WERI-Rb-1 (cell line): ENCODE measurements at regions not wholly inside any gene's neighbourhood (a gene's known extent, or its start where the extent isn't known, plus 50 kb on each side); places are given as distances from the start of the nearest gene placed in this dataset.

Source experiments
- DNase-seq: peaks from one replicate; pipeline ENCODE4 v3.0.0-alpha.2; 2020
- H3K27ac ChIP-seq: fragments of 250-450 bp; sonication (Bioruptor Pico); 2 replicates; pipeline ENCODE4 v1.5.1; 2020; ENCODE audit warnings: mild to moderate bottlenecking, moderate library complexity
- H3K27me3 ChIP-seq: fragments of 250-450 bp; sonication (Bioruptor Pico); 2 replicates; pipeline ENCODE4 v1.5.1; 2021; ENCODE audit warnings: mild to moderate bottlenecking, low read depth, moderate library complexity; ENCODE audit not compliant: insufficient read depth, severe bottlenecking
- H3K36me3 ChIP-seq: fragments of 250-450 bp; sonication (Bioruptor Pico); 2 replicates; pipeline ENCODE4 v1.5.1; 2020; ENCODE audit warnings: mild to moderate bottlenecking, moderate library complexity
- H3K4me3 ChIP-seq: 2 replicates; pipeline ENCODE4 v1.5.1; 2011; ENCODE audit warnings: low read depth, mild to moderate bottlenecking, control low read depth, low read length
- H3K9me3 ChIP-seq: fragments of 250-450 bp; sonication (Bioruptor Pico); 2 replicates; pipeline ENCODE4 v1.5.1; 2021; ENCODE audit warnings: mild to moderate bottlenecking, moderate library complexity; ENCODE audit not compliant: severe bottlenecking
- CTCF ChIP-seq: IDR thresholded peaks from 2 replicates; pipeline ENCODE4 v1.5.1; 2011; ENCODE audit warnings: low read depth, mild to moderate bottlenecking, control low read depth, inconsistent platforms, low read length

GRCh38 chr13:87123987-87124784 lies 547.0 kb upstream of the SLITRK5 start:
- Histone ChIP-seq H3K4me3 (no peak overlapping the region), H3K36me3 (no peaks in the 10 kb centered on the region), H3K27me3 (no peaks in the 10 kb centered on the region), H3K9me3 (no peaks in the 10 kb centered on the region), H3K27ac (no peak overlapping the region)
- no peak for DNase-seq
- no peak for TF ChIP-seq CTCF

DNA sequence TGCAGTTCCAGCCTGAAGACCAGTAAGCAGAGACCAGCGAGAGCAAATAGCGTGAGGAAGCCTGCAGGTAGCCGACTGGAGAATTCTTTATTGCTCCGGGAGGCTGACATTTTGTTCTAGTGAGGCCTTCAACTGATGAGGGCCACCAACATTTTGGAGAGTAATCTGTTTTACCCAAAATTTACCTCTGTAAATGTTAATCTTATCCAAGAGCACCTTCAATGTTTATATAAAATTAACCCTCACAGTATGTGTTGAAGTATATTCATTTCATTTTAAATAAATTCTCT lies 546.4 kb upstream of the SLITRK5 start:
- no peak overlapping the region for H3K4me3 ChIP-seq
- no peaks in the 10 kb centered on the region for H3K36me3 ChIP-seq
- no peak for TF ChIP-seq CTCF

DNA sequence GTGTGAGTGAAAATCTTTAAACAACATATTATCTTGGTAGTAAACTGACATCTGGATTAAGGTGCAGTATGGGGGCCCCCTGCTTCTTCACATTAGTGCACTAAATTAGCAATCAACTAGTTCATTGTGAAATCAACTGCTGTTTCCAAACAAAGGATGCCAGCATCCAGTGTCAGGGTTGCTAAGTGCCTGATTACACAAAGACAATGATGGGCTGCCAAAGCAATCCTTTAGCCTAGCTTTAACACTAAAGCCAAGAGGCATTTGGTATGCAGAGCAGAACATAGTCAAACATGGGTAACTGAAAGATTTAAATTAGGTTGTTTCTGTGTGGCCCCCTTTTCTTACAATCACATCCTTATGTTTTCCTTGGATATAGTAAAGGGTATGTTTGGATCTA lies 543.1 kb upstream of the SLITRK5 start:
- Histone ChIP-seq H3K27ac (no peak overlapping the region), H3K36me3 (no peaks in the 10 kb centered on the region), H3K9me3 (no peaks in the 10 kb centered on the region), H3K27me3 (no peaks in the 10 kb centered on the region), H3K4me3 (no peak overlapping the region)
- DNase-seq = no peak
- TF ChIP-seq CTCF = no peak

More for the DNA sequence above, 546.4 kb upstream of the SLITRK5 start:
- H3K27me3 ChIP-seq = no peaks in the 10 kb centered on the region
- no peak for DNase-seq
- no peak overlapping the region for H3K27ac ChIP-seq
- H3K9me3 ChIP-seq = no peaks in the 10 kb centered on the region

DNA sequence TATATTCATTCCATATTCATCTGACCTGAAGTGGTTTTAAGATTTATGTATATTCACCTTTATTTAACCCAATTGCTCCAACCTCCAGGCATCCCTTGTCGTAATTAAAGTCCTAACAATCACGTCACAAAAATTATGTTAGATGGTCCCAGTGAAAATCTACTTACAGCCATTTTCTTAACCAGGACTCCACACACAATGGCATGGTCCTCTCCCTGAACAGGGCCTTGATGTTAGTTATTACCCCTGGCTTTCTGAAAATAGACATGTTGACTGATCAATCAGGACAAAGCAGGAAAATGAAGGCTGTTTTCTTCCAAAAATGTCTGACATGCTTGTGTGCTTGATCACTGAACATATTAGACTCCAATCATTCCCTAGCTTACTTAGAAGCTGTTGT lies 542.7 kb upstream of the SLITRK5 start:
- TF ChIP-seq CTCF = no peak
- Histone ChIP-seq H3K36me3 (no peaks in the 10 kb centered on the region), H3K27me3 (no peaks in the 10 kb centered on the region), H3K27ac (no peak overlapping the region), H3K9me3 (no peaks in the 10 kb centered on the region), H3K4me3 (no peak overlapping the region)
- no peak for DNase-seq

GRCh38 chr13:87129602-87130300 lies 541.4 kb upstream of the SLITRK5 start:
- Histone ChIP-seq H3K9me3 (no peaks in the 10 kb centered on the region), H3K36me3 (no peaks in the 10 kb centered on the region), H3K4me3 (no peak overlapping the region), H3K27me3 (no peaks in the 10 kb centered on the region), H3K27ac (no peak overlapping the region)
- TF ChIP-seq CTCF = no peak
- no peak for DNase-seq
